ENCODE measurements at regions not wholly inside any gene's neighbourhood (a gene's known extent, or its start where the extent isn't known, plus 50 kb on each side); places are given as distances from the start of the nearest gene placed in this dataset.
"Not testable (repeated sequence)": the region's sequence is repeated elsewhere in the genome, so short reads cannot be mapped to it uniquely, and the experiment has no call there.

GRCh38 chr10:17538941-17539340 lies 78.2 kb downstream of the HACD1 start:
- Histone ChIP-seq H3K27me3 (ENCODE audit: control insufficient read depth, insufficient read depth, low read length) (no peaks in the 10 kb centered on the region), H3K4me3 (ENCODE audit: low read depth, low read length) (no peak overlapping the region), H3K36me3 (ENCODE audit: control insufficient read depth, insufficient read depth, low read length) (no peaks in the 10 kb centered on the region)
- DNase-seq (ENCODE audit: low read depth) = no peak
- TF ChIP-seq CTCF (IDR thresholded peaks at IDR 0.05; ENCODE audit: insufficient read depth, low read length, poor library complexity, severe bottlenecking) = no peak

DNA sequence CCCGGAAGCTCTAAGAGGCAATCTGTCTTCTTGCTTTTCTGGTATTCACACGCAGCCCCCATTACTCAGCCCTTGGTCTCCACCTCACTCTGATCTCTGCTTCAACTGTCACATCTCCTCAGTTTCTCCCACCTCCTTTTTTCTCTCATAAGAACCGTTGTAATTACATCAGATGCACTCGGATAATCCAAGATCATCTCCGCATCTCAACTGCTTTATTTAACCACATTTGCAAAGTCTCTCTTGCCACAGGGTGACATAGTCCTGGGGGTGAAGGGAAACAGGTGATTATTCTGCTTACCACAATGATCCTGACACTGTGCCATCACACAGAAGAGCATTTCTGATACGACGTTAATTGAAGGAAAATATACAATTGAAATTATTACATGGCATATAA lies 79.9 kb downstream of the HACD1 start:
- no peak for TF ChIP-seq CTCF (IDR thresholded peaks at IDR 0.05; ENCODE audit: insufficient read depth, low read length, poor library complexity, severe bottlenecking)
- no peak for DNase-seq (ENCODE audit: low read depth)
- no peaks in the 10 kb centered on the region for H3K36me3 ChIP-seq (ENCODE audit: control insufficient read depth, insufficient read depth, low read length)
- no peak overlapping the region for H3K4me3 ChIP-seq (ENCODE audit: low read depth, low read length)
- no peaks in the 10 kb centered on the region for H3K27me3 ChIP-seq (ENCODE audit: control insufficient read depth, insufficient read depth, low read length)

DNA sequence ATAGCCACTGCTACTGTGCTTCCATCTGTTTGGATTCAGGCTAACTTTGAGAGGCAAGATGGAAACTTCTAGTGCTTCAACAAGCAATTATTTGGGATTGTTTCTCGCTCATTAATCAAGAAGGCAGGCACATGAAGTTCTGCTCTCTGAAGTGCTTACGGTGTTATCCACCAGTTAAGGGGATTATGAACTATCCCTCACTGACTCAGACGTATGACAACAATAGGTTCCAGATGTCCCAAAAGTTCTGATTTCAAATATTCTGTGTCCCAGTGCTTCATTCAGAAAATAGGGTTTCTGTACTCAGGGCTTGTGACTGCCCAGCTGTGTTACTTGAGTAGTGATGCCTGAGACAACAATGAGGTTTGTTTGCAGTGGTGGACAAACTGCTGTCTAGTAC lies 81.0 kb downstream of the HACD1 start:
- no peaks in the 10 kb centered on the region for H3K27me3 ChIP-seq (ENCODE audit: control insufficient read depth, insufficient read depth, low read length)
- no peaks in the 10 kb centered on the region for H3K36me3 ChIP-seq (ENCODE audit: control insufficient read depth, insufficient read depth, low read length)
- TF ChIP-seq CTCF (IDR thresholded peaks at IDR 0.05; ENCODE audit: insufficient read depth, low read length, poor library complexity, severe bottlenecking) = no peak
- no peak overlapping the region for H3K4me3 ChIP-seq (ENCODE audit: low read depth, low read length)
- no peak for DNase-seq (ENCODE audit: low read depth)

DNA sequence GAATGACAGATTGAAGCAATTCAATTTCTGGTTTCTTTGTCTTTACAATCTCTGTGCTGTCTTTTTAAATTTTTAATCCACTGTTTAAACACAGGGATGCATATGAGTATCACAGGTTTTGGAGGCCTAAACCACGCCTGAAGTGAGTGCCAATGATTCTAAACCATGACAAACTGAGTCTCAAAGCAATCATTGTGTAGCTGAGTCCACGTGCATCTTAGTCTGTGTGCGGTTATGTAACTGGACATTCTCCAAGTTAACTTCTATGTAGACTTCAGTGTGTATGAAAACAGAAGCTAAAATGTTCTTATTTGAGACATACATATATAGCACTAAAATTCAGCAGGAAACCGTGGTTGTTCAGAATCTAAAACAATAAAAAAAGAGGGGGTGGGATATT lies 79.3 kb upstream of the ST8SIA6 start:
- Histone ChIP-seq H3K4me3 (ENCODE audit: low read depth, low read length) (no peak overlapping the region), H3K36me3 (ENCODE audit: control insufficient read depth, insufficient read depth, low read length) (no peaks in the 10 kb centered on the region), H3K27me3 (ENCODE audit: control insufficient read depth, insufficient read depth, low read length) (no peaks in the 10 kb centered on the region)
- TF ChIP-seq CTCF (IDR thresholded peaks at IDR 0.05; ENCODE audit: insufficient read depth, low read length, poor library complexity, severe bottlenecking) = no peak
- DNase-seq (ENCODE audit: low read depth) = no peak

GRCh38 chr10:17528306-17528862 lies 74.0 kb upstream of the ST8SIA6 start:
- H3K4me3 ChIP-seq (ENCODE audit: low read depth, low read length) = no peak overlapping the region
- H3K36me3 ChIP-seq (ENCODE audit: control insufficient read depth, insufficient read depth, low read length) = no peaks in the 10 kb centered on the region
- no peak for TF ChIP-seq CTCF (IDR thresholded peaks at IDR 0.05; ENCODE audit: insufficient read depth, low read length, poor library complexity, severe bottlenecking)
- H3K27me3 ChIP-seq (ENCODE audit: control insufficient read depth, insufficient read depth, low read length) = no peaks in the 10 kb centered on the region
- DNase-seq (ENCODE audit: low read depth) = no peak

GRCh38 chr10:17527514-17528146 lies 73.2 kb upstream of the ST8SIA6 start:
- DNase-seq (ENCODE audit: low read depth) = no peak
- no peak for TF ChIP-seq CTCF (IDR thresholded peaks at IDR 0.05; ENCODE audit: insufficient read depth, low read length, poor library complexity, severe bottlenecking)
- Histone ChIP-seq H3K36me3 (ENCODE audit: control insufficient read depth, insufficient read depth, low read length) (no peaks in the 10 kb centered on the region), H3K4me3 (ENCODE audit: low read depth, low read length) (no peak overlapping the region), H3K27me3 (ENCODE audit: control insufficient read depth, insufficient read depth, low read length) (no peaks in the 10 kb centered on the region)

DNA sequence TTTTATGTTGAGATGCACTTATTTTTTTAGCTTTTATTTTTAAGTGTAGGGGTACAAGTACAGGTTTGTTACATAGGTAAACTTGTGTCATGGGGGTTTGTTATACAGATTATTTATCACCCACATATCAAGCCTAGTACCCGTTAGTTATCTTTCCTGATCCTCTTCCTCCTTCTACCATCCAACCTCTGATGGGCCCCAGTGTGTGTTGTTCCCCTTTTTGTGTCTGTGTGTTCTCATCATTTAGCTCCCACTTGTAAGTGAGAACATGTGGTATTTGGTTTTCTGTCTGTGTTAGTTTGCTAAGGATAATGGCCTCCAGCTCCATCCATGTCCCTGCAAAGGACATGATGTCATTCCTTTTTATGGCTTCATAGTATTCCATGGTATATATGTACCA lies 72.2 kb upstream of the ST8SIA6 start:
- H3K36me3 ChIP-seq (ENCODE audit: control insufficient read depth, insufficient read depth, low read length); H3K4me3 ChIP-seq (ENCODE audit: low read depth, low read length); DNase-seq (ENCODE audit: low read depth); H3K27me3 ChIP-seq (ENCODE audit: control insufficient read depth, insufficient read depth, low read length): not testable (repeated sequence)

All from kidney epithelial cell (primary cell).